Erythroblast (primary cell): ENCODE measurements at regions not wholly inside any gene's neighbourhood (a gene's known extent, or its start where the extent isn't known, plus 50 kb on each side); places are given as distances from the start of the nearest gene placed in this dataset.

Experiments
- GATA1 ChIP-seq: IDR thresholded peaks from 2 replicates; pipeline ENCODE4 v1.6.1; 2011; ENCODE audit warnings: low read depth, mild to moderate bottlenecking, control low read depth, low read length, moderate library complexity
- POLR2A ChIP-seq: IDR thresholded peaks from 2 replicates; pipeline ENCODE4 v1.6.1; 2011; ENCODE audit warnings: mild to moderate bottlenecking, low read length

GRCh38 chr14:39681782-39682399 is 249.7 kb upstream of the FBXO33 start:
- TF ChIP-seq POLR2A = no peak
- TF ChIP-seq GATA1 = no peak
